GM12865 (cell line): ENCODE measurements at regions not wholly inside any gene's neighbourhood (a gene's known extent, or its start where the extent isn't known, plus 50 kb on each side); places are given as distances from the start of the nearest gene placed in this dataset.

Experiments
- DNase-seq: peaks from one replicate; pipeline ENCODE4 v3.0.0; 2010; ENCODE audit warnings: low read depth
- H3K4me3 ChIP-seq: 2 replicates; pipeline ENCODE4 v1.5.1; 2011; ENCODE audit warnings: mild to moderate bottlenecking, low read depth, low read length, control low read depth
- CTCF ChIP-seq: IDR thresholded peaks from 2 replicates; pipeline ENCODE4 v1.5.1; 2011; ENCODE audit warnings: low read length, control low read depth, low read depth, inconsistent platforms; ENCODE audit not compliant: insufficient read depth; ENCODE audit errors: missing control alignments

GRCh38 chr22:47798229-47798628 lies 1035.8 kb downstream of the TBC1D22A start:
- H3K4me3 ChIP-seq, result no peak overlapping the region
- TF ChIP-seq CTCF, result no peak
- DNase-seq, result no peak

GRCh38 chr22:47797342-47797945 lies 1035.0 kb downstream of the TBC1D22A start:
- TF ChIP-seq CTCF, result no peak
- no peak overlapping the region for H3K4me3 ChIP-seq
- no peak for DNase-seq

- H3K4me3 ChIP-seq, result no peak overlapping the region
- DNase-seq, result no peak
- no peak for TF ChIP-seq CTCF
Observed at GRCh38 chr22:47796128-47796908, 1033.9 kb downstream of the TBC1D22A start.

- TF ChIP-seq CTCF, result no peak
- H3K4me3 ChIP-seq, result no peak overlapping the region
- no peak for DNase-seq
Observed at GRCh38 chr22:47795477-47796127, 1033.2 kb downstream of the TBC1D22A start.

- no peak for DNase-seq
- no peak overlapping the region for H3K4me3 ChIP-seq
- no peak for TF ChIP-seq CTCF
Observed at GRCh38 chr22:47794851-47795250, 1032.4 kb downstream of the TBC1D22A start.

GRCh38 chr22:47793304-47794101 lies 1031.1 kb downstream of the TBC1D22A start:
- DNase-seq, result no peak
- TF ChIP-seq CTCF, result no peak

More at GRCh38 chr22:47793304-47794101, 1031.1 kb downstream of the TBC1D22A start:
- no peak overlapping the region for H3K4me3 ChIP-seq
